Brain microvascular endothelial cell (primary cell): ENCODE measurements at regions not wholly inside any gene's neighbourhood (a gene's known extent, or its start where the extent isn't known, plus 50 kb on each side); places are given as distances from the start of the nearest gene placed in this dataset.
A peak's percentile ranks its signal among the peaks of the same experiment; 100 is the strongest.

Source experiments
- DNase-seq: peaks from one replicate; pipeline ENCODE4 v3.0.0-alpha.2; 2020
- H3K27ac ChIP-seq: fragments of 250-450 bp; sonication (Bioruptor Pico); 2 replicates; pipeline ENCODE4 v1.5.1; 2020; ENCODE audit warnings: mild to moderate bottlenecking, moderate library complexity
- H3K27me3 ChIP-seq: fragments of 250-450 bp; sonication (Bioruptor Pico); replicated peaks from 2 replicates; pipeline ENCODE4 v1.5.1; 2020; ENCODE audit warnings: mild to moderate bottlenecking
- H3K36me3 ChIP-seq: fragments of 250-450 bp; sonication (Bioruptor Pico); replicated peaks from 2 replicates; pipeline ENCODE4 v1.5.1; 2020; ENCODE audit warnings: mild to moderate bottlenecking
- H3K4me3 ChIP-seq: 2 replicates; pipeline ENCODE4 v1.5.1; 2011; ENCODE audit warnings: low read depth, mild to moderate bottlenecking, control low read depth, low read length, moderate library complexity
- CTCF ChIP-seq: IDR thresholded peaks from 2 replicates; pipeline ENCODE4 v1.5.1; 2011; ENCODE audit warnings: low read depth, mild to moderate bottlenecking, moderate library complexity, low read length, control low read depth, inconsistent platforms; ENCODE audit errors: missing control alignments
- in situ Hi-C: cut with HindIII; loops from 2 replicates; pipeline ENCODE4 v1.10.0; 2017; ENCODE audit warnings: low sequenced_read_pairs, low pct_ligation_motif_present

- no peak for DNase-seq
- no peak overlapping the region for H3K27ac ChIP-seq
- H3K4me3 ChIP-seq = no peak overlapping the region
- no peak for TF ChIP-seq CTCF
- H3K36me3 ChIP-seq = no peaks in the 10 kb centered on the region
- in situ Hi-C loops = no loop called here
- no peaks in the 10 kb centered on the region for H3K27me3 ChIP-seq
These were observed 150.1 kb upstream of the ZNF644 start for GRCh38 chr1:91171898-91172297.

DNA sequence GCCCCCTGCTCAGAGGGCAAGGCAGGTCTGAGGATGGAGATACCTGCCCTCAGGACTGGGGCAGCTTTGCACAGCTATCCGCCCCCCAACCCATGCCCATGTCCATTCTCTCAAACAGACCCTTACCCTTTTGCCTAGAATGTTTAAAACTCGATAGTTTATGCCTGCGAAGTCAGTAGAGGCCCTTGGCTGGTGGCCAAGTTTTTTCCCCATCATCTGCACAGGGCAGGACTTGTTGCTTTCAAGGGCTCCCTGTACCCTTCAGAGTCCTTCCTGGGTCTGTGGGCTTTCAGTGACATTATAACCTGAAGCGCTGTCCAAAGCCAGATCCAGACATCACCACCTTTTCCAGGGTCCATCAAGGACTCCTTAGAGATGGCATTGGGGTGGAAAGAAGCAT is 148.7 kb upstream of the ZNF644 start:
- Histone ChIP-seq H3K27ac (no peak overlapping the region), H3K36me3 (no peaks in the 10 kb centered on the region), H3K27me3 (no peaks in the 10 kb centered on the region), H3K4me3 (no peak overlapping the region)
- no peak for DNase-seq
- in situ Hi-C loops = no loop called here
- TF ChIP-seq CTCF = no peak

GRCh38 chr1:91166106-91166712 is 144.4 kb upstream of the ZNF644 start:
- no peaks in the 10 kb centered on the region for H3K27me3 ChIP-seq
- in situ Hi-C loops = no loop called here
- peak; percentile 33 for DNase-seq
- no peak overlapping the region for H3K4me3 ChIP-seq
- TF ChIP-seq CTCF = peak; percentile 92
- H3K27ac ChIP-seq = no peak overlapping the region
- no peaks in the 10 kb centered on the region for H3K36me3 ChIP-seq

DNA sequence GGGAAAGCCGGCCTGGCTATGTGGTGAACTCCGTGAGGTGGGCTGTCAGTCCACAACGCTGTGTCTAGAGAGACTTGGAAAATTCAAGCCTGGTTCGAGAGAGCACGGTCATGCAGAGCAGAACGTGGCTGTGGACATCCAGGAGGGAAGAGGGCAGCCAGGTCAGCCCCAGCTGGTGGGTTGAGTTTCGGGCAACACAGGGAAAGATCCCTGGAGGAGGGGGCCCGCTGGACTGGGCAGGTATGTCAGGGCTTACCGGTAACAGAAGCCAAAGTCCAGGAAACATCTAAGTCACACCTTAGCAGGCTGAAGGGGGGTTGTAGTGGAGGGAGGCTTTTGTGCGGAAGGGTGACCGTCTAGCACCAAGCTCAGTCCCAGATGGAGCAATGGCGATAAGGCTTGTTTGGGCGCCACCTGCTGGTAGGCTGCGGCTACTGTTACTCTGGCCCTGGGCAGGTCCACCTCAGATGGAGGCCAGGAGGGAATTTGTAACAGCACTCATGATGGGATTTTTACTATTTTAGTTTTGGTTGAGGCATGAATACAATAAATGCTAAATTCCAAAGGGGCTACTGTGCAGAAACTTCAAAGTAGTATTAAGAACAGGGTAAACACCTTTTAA is 143.3 kb upstream of the ZNF644 start:
- Histone ChIP-seq H3K27me3 (no peaks in the 10 kb centered on the region), H3K36me3 (no peaks in the 10 kb centered on the region), H3K4me3 (no peak overlapping the region), H3K27ac (no peak overlapping the region)
- peak; percentile 63 for DNase-seq
- TF ChIP-seq CTCF = peak; percentile 99
- in situ Hi-C loops = no loop called here

GRCh38 chr1:91162613-91163012 is 140.8 kb upstream of the ZNF644 start:
- Histone ChIP-seq H3K36me3 (no peaks in the 10 kb centered on the region), H3K4me3 (no peak overlapping the region), H3K27ac (no peak overlapping the region), H3K27me3 (no peaks in the 10 kb centered on the region)
- no peak for TF ChIP-seq CTCF
- DNase-seq = no peak
- in situ Hi-C loops = no loop called here

- no peak for DNase-seq
- Histone ChIP-seq H3K4me3 (no peak overlapping the region), H3K27ac (no peak overlapping the region), H3K36me3 (no peaks in the 10 kb centered on the region), H3K27me3 (no peaks in the 10 kb centered on the region)
- in situ Hi-C loops = no loop called here
- TF ChIP-seq CTCF = no peak
These were observed 139.9 kb upstream of the ZNF644 start for GRCh38 chr1:91161749-91162148.
